ENCODE measurements at regions not wholly inside any gene's neighbourhood (a gene's known extent, or its start where the extent isn't known, plus 50 kb on each side); places are given as distances from the start of the nearest gene placed in this dataset.

GRCh38 chr17:83178533-83179304 is 99.3 kb downstream of the METRNL start:
- DNase-seq, result peak; percentile 88

DNA sequence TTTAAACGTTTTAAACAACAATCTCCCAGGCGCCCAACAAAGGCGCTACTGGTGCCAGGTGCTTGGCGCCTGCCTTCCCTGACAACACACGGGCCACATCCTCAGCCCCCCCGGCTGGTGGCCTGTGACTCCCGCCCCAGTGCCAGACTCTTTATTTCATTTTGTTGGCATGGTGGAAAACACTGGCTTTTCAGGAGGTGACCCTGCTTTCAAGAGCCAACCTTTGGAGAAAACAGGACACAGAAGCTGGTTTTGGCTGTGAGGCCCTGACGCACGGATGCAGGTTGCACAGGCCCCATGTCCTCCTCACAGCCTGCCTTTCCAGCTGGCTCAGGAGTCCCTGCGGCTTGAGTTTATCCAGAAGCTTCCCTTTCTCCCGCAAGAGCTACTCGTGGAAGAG is 100.0 kb downstream of the METRNL start:
- no peak for DNase-seq

DNA sequence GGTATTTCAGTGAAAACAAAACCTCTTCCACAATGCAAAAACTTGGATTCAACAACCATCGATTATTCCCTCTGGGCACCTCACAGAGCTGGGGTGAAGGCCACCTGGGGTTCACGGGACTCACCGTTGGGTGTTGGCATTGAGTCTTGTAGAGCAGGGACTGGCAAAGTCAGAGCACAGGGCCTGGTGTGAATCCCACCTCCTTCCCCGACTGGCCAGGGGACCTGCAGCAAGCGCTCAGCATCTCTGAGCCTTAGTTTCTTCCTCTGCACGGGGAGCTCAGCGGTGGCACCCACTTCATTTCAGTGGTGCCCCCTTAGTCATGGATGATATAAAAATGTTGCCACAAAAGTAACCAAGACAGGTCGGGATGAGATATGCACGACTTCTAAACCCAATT is 100.4 kb downstream of the METRNL start:
- DNase-seq, result no peak

DNA sequence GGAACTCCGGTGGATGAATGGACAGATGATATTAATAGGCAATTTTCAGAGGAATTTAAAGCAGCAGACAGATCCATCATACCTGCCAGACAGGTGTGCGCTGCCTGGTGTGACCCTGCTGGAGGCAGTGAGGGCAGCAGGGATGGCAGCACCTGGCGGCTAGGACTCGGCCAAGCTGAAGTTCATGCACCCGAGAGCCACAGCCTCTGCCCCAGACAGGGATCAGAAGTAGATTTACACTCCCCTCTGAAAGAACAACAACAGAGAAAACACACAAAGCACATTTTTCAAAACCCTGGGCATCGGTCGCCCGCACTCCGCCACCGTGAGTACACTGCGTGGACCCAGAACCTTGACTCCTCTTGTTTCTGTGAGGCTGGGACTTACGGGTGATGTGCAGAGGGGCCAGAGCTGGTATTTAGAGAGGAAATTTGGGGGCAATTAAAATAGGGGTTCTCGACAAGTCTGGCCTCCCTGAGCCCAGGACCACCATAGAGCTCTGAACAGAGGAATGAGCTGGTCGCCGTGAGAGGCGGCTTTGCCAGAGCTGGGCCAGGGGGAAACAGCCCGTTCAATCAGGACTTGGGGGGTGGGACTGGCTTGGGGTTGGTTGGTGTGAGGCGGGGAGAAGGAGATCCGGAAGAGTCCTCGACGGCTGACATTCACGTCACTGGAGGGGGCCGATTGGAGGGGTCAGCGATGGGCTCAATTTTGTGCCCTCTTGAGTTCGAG is 101.0 kb downstream of the METRNL start:
- no peak for DNase-seq

DNA sequence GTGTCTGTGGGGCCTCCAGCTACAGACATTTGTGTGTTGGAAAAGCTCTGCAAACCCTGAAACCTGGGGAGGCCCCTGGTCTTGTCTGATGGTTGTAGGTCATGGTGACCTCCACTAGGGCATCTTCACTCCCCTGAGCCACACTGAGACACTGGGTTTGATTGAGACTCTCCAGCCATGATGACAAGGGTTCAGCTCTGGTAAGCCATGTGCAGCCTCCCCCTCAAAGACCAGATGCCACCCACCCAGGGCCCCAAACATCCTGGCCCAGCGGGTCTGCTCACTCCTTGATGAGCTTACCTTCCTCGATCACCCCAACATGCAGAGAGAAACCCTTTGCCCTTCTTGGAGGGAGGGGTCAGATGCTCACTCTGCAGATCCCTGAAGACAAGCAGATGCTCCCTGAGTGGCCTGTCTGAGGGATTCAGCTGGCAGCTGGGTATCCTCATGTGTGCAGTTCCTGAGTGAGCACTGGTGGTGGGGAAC is 101.6 kb downstream of the METRNL start:
- DNase-seq, result no peak

DNA sequence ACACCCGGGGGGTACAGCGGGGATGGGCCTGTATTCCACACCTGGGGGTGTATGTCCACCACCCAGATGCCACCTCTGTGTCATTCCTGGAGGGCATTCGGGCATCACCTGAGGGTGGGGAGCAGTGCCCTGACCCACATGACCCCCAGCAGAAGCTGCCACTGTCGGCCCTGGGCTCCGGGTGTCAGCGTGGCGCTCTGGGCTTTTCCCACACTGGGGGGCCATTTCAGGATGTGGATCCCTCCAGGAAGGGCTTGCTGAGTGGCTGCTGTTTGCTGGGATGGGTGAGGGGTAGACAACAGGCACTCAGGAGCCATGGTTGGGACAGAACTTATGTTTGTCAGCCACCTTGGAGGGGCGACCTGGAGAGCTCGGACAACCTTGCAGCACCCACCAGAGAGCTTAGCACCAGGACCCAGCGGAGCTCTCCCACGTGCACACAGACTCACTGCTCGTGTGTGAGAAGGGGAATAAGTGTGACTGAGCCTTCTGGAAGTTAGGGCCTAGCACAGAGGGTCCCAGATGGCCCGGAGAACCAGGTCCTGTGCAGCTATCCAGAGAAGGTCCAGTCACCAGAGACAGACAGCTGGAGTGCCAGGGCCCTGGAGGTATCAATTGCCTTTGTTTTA is 102.7 kb downstream of the METRNL start:
- no peak for DNase-seq

DNA sequence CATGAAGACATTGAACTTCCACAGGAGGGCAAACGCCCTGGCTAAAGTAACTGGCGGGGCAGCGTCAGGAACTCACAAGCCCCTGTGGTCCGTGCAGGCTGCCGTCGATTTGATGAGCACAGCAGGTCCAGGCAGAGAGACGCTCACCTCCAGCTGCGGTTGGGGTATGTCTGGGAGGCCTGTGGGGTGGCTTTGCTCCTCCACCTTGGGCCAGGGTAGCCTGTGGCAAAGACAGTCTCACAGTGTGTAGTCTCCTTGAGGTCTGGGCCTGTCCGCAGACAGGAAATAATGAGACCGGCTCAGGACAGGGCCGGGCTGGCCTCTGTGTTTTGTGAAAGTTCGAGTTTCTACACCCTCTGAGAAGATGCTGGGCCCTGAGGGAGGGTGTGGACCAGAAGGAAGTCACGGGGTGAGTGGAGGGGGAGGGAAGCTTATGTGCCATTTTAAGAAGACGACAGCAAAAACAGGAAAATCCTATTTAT is 103.3 kb downstream of the METRNL start:
- DNase-seq, result no peak

DNA sequence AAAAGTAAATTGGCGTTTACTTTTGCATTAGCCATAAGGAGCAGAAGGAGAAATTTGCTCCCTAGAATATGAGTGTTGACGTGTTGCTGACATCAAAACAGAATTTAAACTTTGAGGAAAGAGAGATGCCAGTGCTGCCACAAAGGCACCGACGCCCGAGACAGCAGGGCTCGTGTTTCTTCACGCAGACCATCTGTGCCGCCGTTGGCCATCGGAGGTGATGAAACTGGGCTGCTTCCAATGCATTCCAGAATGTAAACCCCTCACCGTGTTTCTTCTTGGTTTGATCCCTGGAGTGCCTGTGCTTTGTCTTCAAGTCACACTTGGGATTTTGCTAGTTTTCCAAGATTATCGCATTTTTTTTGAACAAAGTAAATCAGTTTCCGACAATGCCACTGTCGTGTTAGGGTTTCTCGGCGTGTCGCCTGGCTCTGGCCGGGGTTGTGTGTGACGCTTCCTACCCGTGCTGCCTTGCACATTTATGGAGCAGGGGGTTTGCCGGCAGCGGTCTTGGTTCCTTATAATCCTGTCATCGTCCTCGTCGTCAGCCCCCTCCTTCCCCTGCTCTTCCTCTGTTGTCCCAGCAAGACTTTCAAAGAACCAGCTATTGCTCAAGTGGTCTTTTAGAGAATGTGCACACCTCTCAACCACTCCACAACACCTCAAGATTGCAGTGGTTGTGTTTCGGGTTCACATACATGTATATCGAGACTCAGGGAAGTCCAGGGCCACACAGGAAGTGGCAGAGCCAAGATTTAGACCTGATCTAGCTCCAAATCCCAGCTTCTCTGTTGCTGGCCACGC is 103.9 kb downstream of the METRNL start:
- DNase-seq, result no peak

DNA sequence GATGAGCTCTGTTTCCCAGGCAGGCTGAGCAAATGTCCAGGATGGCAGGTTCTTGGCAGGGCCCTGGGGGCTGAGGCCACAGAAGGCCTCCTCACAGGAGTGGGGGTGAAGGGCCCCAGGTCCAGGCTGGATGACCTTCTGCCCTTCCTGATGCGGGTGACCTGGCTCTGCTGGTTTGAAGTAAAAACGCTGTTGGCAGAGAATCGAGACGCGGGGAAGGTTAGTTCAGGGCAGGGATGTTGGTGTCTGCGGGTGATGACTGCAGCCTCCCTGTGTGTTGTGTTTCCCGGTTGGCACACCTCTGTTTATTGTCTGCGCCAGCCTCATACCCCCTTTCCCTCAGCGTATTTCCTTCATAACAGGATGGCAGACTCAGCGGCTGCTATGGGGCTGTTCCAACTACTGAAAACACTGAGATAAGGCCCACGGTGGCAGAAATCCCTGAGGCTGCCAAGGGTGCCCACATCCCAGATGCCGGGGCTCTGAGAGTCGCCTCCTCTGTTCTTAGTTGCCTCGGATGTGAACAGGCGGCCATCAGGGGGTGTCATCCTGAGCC is 104.6 kb downstream of the METRNL start:
- DNase-seq, result no peak

- no peak for DNase-seq
Measured at GRCh38 chr17:83185023-83186002, 105.9 kb downstream of the METRNL start.

- no peak for DNase-seq
Measured at GRCh38 chr17:83186226-83186625, 106.8 kb downstream of the METRNL start.

- no peak for DNase-seq
Measured at GRCh38 chr17:83186751-83187421, 107.5 kb downstream of the METRNL start.

DNA sequence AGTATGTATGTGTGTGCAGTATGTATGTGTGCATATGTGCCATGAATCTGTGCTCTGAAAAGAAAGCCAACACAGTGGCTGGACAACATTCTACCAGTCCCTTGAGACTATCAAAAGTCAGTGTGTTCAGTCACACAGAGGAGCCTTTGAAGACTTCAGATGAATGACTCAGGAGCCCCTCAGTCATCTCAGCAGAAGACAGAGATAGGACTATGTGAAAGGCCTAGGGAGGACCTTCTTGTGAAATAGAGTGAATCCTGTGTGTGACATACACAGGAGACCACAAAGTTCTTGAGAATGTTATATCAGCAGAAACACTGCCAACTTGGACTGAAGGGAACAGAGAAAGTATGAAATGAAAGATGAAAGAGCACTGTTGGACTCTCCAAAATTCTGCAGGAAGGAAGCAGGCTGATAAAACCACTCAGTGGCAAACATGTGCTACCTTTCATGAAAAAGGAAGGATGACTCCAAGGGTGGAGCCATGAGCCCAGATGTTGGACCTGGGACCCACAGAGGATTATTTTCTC is 108.4 kb downstream of the METRNL start:
- no peak for DNase-seq

DNA sequence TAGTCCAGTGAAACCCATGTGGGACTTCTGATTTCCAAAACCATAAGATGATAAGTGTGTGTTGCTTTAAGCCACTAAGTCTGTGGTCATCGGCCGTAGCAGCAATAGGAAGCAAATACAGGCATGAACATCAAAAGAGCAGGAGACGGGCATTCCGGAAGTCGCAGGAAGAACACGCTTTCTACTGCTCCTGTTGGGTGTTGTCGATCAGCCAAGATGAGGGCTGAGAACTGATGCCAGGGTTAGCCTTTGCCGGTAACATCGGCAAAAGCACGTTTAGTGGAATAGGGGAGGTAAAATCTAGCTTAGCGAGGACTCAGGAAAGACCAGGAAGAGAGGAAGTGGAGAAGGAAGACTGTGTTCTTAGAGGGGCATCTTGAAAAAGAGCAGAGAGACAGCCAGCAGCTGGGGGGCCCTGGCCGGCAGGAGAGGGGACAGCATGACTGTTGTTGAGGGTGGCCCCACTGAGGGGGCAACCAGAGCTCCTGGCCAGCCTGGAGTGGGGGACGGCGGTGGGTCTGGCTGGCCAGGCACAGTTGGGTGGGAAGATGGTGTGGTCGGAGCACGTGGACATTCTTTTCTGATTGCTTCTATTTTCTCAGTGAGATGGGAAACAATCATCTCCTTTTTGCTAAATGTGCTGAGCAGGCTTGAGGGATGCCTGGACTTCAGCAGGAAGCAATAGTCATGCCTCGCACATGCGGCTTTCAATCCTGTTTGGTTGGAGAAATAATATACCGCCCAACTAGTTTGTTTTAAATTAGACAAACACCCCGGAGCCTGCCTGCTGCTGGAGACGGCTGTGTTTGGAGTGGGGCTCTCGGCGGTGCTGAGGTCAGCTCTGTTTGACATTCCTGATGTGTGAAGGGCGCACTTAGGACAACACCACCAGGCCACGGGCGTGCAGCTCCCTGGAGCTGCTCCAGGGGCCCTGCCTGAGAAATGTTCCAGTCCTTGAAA is 109.9 kb downstream of the METRNL start:
- DNase-seq, result no peak

DNA sequence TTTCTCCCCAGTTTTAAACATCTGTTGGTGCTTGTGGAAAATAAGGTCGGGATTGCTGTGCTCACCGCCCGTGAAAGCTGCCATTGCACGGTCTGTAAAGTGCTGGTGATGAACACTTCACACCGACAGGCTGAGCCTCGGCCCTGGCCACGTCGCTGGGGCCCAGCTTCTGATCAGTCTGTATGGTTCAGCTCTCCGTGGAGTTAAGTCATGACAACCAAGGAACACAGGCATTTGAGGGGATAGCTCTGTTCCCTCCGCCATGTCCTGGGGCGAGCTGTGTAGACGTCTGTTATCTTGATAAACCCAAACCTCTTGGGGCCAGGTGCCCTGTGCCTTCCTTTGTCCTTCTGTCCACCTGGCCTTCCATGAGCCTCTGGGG is 110.6 kb downstream of the METRNL start:
- DNase-seq, result no peak

GRCh38 chr17:83190601-83191387 is 111.4 kb downstream of the METRNL start:
- DNase-seq, result no peak

DNA sequence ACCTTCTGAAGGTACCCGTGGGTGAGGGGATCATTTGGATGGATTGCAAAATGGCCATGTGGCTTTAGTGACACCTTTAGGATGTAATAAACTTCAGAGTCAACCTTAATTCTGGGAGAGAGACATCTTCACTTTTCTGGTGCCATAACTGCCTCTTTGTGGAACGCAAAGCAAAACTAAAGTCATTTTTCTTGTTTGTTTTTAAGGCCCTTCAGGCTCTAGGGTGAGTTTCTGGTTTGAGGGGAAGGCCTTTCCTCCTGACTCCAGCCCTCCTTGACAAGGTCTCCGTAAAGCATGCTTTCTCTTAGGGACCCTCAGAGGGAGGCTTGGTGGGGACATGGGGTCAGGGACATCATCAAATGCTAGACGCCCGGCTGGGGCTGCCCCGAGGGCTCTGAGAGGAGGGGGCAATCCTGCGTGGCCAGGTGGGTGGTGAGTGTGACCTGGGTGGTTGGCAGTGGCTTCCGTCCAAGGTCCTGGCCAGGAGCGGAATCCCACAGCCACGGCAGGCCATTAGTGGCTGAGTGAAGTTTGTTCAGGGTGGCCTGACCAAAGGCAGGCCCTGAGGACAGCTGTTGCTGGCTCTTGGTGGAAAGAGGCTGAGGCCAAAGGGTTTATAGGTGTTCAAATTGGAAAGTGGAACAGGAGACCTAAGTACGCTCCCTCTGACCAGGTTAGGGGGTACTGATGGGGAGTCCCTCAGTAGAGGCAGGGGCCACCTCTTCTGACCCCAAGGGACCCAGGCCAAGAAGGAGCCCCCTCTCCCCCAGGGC is 112.2 kb downstream of the METRNL start:
- DNase-seq, result no peak

All from DMS153 (cell line).